ENCODE measurements at regions not wholly inside any gene's neighbourhood (a gene's known extent, or its start where the extent isn't known, plus 50 kb on each side); places are given as distances from the start of the nearest gene placed in this dataset.
"Not testable (repeated sequence)": the region's sequence is repeated elsewhere in the genome, so short reads cannot be mapped to it uniquely, and the experiment has no call there.

DNA sequence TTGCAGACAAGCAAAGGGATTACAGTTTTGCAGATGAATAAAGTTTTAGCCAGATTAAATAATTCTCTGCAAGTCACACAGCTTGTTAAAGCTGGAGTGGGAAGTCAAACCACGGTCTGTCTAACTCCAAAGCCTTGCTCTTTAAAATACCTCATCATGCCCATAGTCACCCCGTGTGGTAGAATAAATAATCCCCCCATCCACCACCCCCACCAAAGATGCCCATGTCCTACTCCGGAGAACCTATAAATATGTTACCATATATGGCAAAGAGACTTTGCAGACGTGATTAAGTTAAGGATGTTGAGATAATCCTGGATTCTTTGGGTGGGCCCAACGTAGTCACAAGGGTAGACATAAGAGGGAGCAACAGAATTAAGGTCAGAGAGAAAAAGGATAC, 118.7 kb downstream of the BEND2 start:
- TF ChIP-seq EZH2 (IDR thresholded peaks at IDR 0.05) (no peak), POLR2AphosphoS5 (IDR thresholded peaks at IDR 0.05; ENCODE audit: borderline replicate concordance, low read depth, low read length) (no peak), FOXP2 (optimal IDR thresholded peaks at IDR 0.05; ENCODE audit: control extremely low read depth, extremely low read length, insufficient read depth) (no peak)
- Histone ChIP-seq H3K27ac (no peak overlapping the region), H3K36me3 (ENCODE audit: insufficient read depth, low read length) (no peaks in the 10 kb centered on the region), H3K9me3 (ENCODE audit: low read depth, low read length) (no peaks in the 10 kb centered on the region), H3K9ac (ENCODE audit: insufficient read length) (no peak overlapping the region), H3K4me3 (no peak overlapping the region)
- DNase-seq (ENCODE audit: low read depth, low spot score) = no peak

- no peak overlapping the region for H3K27ac ChIP-seq
- no peak for DNase-seq (ENCODE audit: low read depth, low spot score)
- H3K9me3 ChIP-seq (ENCODE audit: low read depth, low read length) = no peaks in the 10 kb centered on the region
- no peak overlapping the region for H3K9ac ChIP-seq (ENCODE audit: insufficient read length)
- no peak for TF ChIP-seq EZH2 (IDR thresholded peaks at IDR 0.05)
- TF ChIP-seq FOXP2 (optimal IDR thresholded peaks at IDR 0.05; ENCODE audit: control extremely low read depth, extremely low read length, insufficient read depth) = no peak
- no peak for TF ChIP-seq POLR2AphosphoS5 (IDR thresholded peaks at IDR 0.05; ENCODE audit: borderline replicate concordance, low read depth, low read length)
- H3K4me3 ChIP-seq = no peak overlapping the region
- no peaks in the 10 kb centered on the region for H3K36me3 ChIP-seq (ENCODE audit: insufficient read depth, low read length)
These were observed 119.6 kb downstream of the BEND2 start for GRCh38 chrX:18101087-18101486.

DNA sequence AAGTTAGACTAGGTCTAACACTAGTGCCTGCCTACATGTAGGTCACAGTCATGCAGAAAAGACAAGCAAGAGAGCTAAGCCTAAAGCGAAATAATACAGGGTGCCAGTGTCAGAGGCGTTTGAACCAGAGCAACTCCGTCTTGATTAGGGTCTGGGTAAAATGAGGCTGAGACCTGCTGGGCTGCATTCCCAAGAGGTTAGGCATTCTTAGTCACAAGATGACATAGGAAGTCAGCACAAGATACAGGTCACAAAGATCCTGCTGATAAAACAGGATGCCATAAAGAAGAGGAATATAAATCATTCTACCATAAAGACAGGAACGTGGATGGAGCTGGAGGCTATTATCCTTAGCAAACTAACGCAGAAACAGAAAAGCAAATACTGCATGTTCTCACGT, 120.9 kb downstream of the BEND2 start:
- no peak overlapping the region for H3K9ac ChIP-seq (ENCODE audit: insufficient read length)
- no peak overlapping the region for H3K4me3 ChIP-seq
- no peaks in the 10 kb centered on the region for H3K36me3 ChIP-seq (ENCODE audit: insufficient read depth, low read length)
- TF ChIP-seq FOXP2 (optimal IDR thresholded peaks at IDR 0.05; ENCODE audit: control extremely low read depth, extremely low read length, insufficient read depth) = no peak
- TF ChIP-seq EZH2 (IDR thresholded peaks at IDR 0.05) = no peak
- TF ChIP-seq POLR2AphosphoS5 (IDR thresholded peaks at IDR 0.05; ENCODE audit: borderline replicate concordance, low read depth, low read length) = no peak
- H3K27ac ChIP-seq = no peak overlapping the region
- no peaks in the 10 kb centered on the region for H3K9me3 ChIP-seq (ENCODE audit: low read depth, low read length)
- no peak for DNase-seq (ENCODE audit: low read depth, low spot score)

GRCh38 chrX:18098763-18099162, 121.9 kb downstream of the BEND2 start:
- Histone ChIP-seq H3K4me3 (no peak overlapping the region), H3K27ac (no peak overlapping the region), H3K9me3 (ENCODE audit: low read depth, low read length) (no peaks in the 10 kb centered on the region), H3K9ac (ENCODE audit: insufficient read length) (no peak overlapping the region), H3K36me3 (ENCODE audit: insufficient read depth, low read length) (no peaks in the 10 kb centered on the region)
- DNase-seq (ENCODE audit: low read depth, low spot score) = no peak
- TF ChIP-seq POLR2AphosphoS5 (IDR thresholded peaks at IDR 0.05; ENCODE audit: borderline replicate concordance, low read depth, low read length) = no peak
- no peak for TF ChIP-seq FOXP2 (optimal IDR thresholded peaks at IDR 0.05; ENCODE audit: control extremely low read depth, extremely low read length, insufficient read depth)
- TF ChIP-seq EZH2 (IDR thresholded peaks at IDR 0.05) = no peak

- Histone ChIP-seq H3K9ac (ENCODE audit: insufficient read length) (no peak overlapping the region), H3K36me3 (ENCODE audit: insufficient read depth, low read length) (no peaks in the 10 kb centered on the region), H3K27ac (no peak overlapping the region), H3K4me3 (no peak overlapping the region), H3K9me3 (ENCODE audit: low read depth, low read length) (no peaks in the 10 kb centered on the region)
- DNase-seq (ENCODE audit: low read depth, low spot score) = no peak
- TF ChIP-seq EZH2 (IDR thresholded peaks at IDR 0.05) = no peak
- no peak for TF ChIP-seq FOXP2 (optimal IDR thresholded peaks at IDR 0.05; ENCODE audit: control extremely low read depth, extremely low read length, insufficient read depth)
- TF ChIP-seq POLR2AphosphoS5 (IDR thresholded peaks at IDR 0.05; ENCODE audit: borderline replicate concordance, low read depth, low read length) = no peak
These were observed 144.3 kb downstream of the BEND2 start for GRCh38 chrX:18076434-18076833.

DNA sequence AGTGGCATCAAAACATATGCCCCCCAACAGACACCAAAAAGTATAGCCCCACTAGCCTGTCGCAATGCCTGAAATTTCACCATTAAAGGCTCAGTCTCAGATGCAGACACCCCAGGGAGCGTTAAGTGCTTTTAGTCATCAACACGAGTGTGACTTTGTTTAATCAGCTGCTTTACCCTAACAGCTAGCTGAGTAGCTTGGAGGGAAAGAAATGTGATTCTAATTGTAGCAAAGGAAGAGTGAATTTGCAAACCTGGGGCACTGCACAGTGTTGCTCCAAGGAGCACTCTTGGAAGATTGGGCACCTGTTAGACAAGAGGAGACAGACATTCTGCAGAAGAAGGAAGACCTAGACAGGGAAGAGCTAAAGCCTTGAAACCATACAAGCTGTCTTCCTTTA, 145.1 kb downstream of the BEND2 start:
- Histone ChIP-seq H3K9ac (ENCODE audit: insufficient read length) (no peak overlapping the region), H3K4me3 (no peak overlapping the region), H3K27ac (0 out of 2 replicates have a peak overlapping the region, but pooled peaks have one; percentile 9), H3K36me3 (ENCODE audit: insufficient read depth, low read length) (no peaks in the 10 kb centered on the region), H3K9me3 (ENCODE audit: low read depth, low read length) (no peaks in the 10 kb centered on the region)
- no peak for DNase-seq (ENCODE audit: low read depth, low spot score)
- TF ChIP-seq EZH2 (IDR thresholded peaks at IDR 0.05) (no peak), FOXP2 (optimal IDR thresholded peaks at IDR 0.05; ENCODE audit: control extremely low read depth, extremely low read length, insufficient read depth) (no peak), POLR2AphosphoS5 (IDR thresholded peaks at IDR 0.05; ENCODE audit: borderline replicate concordance, low read depth, low read length) (no peak)

DNA sequence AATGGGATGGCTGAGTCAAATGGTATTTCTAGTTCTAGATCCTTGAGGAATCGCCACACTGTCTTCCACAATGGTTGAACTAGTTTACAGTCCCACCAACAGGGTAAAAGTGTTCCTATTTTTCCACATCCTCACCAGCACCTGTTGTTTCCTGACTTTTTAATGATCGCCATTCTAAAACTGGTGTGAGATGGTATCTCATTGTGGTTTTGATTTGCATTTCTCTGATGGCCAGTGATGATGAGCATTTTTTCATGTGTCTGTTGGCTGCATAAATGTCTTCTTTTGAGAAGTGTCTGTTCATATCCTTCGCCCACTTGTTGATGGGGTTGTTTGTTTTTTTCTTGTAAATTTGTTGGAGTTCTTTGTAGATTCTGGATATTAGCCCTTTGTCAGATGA, 152.6 kb downstream of the BEND2 start:
- DNase-seq (ENCODE audit: low read depth, low spot score); H3K27ac ChIP-seq; H3K9me3 ChIP-seq (ENCODE audit: low read depth, low read length); H3K4me3 ChIP-seq; H3K9ac ChIP-seq (ENCODE audit: insufficient read length); H3K36me3 ChIP-seq (ENCODE audit: insufficient read depth, low read length): not testable (repeated sequence)

- no peak for TF ChIP-seq POLR2AphosphoS5 (IDR thresholded peaks at IDR 0.05; ENCODE audit: borderline replicate concordance, low read depth, low read length)
- TF ChIP-seq EZH2 (IDR thresholded peaks at IDR 0.05) = no peak
- no peak for TF ChIP-seq FOXP2 (optimal IDR thresholded peaks at IDR 0.05; ENCODE audit: control extremely low read depth, extremely low read length, insufficient read depth)
These were observed 154.7 kb downstream of the BEND2 start for GRCh38 chrX:18065956-18066355.

DNA sequence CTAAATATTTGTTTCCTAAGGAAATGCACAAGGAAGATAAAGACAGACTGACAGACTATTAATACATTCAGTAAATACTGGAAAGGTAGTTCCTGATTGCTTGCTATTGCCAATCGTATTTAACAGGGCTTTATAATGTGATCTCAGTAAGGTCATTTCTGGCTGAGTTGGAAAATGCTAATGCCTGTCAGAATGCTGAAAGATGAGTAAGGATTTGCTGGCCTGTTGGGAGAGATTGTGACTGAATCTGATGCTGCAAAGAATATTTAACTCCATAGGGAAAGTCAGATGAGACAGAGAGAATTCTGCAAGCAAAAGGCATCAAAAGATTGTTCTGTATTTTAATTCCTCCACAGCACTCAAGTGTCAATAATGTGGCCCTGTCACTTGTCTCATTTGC, 169.0 kb downstream of the BEND2 start:
- no peaks in the 10 kb centered on the region for H3K9me3 ChIP-seq (ENCODE audit: low read depth, low read length)
- no peak overlapping the region for H3K27ac ChIP-seq
- H3K36me3 ChIP-seq (ENCODE audit: insufficient read depth, low read length) = no peaks in the 10 kb centered on the region
- no peak overlapping the region for H3K9ac ChIP-seq (ENCODE audit: insufficient read length)
- H3K4me3 ChIP-seq = no peak overlapping the region
- no peak for DNase-seq (ENCODE audit: low read depth, low spot score)
- TF ChIP-seq FOXP2 (optimal IDR thresholded peaks at IDR 0.05; ENCODE audit: control extremely low read depth, extremely low read length, insufficient read depth) (no peak), EZH2 (IDR thresholded peaks at IDR 0.05) (no peak), POLR2AphosphoS5 (IDR thresholded peaks at IDR 0.05; ENCODE audit: borderline replicate concordance, low read depth, low read length) (no peak)

More at GRCh38 chrX:18065956-18066355, 154.7 kb downstream of the BEND2 start:
- DNase-seq (ENCODE audit: low read depth, low spot score) = no peak
- H3K27ac ChIP-seq = no peak overlapping the region
- H3K9me3 ChIP-seq (ENCODE audit: low read depth, low read length) = no peaks in the 10 kb centered on the region
- no peak overlapping the region for H3K9ac ChIP-seq (ENCODE audit: insufficient read length)
- H3K36me3 ChIP-seq (ENCODE audit: insufficient read depth, low read length) = no peaks in the 10 kb centered on the region
- H3K4me3 ChIP-seq = no peak overlapping the region
